ENCODE measurements at regions not wholly inside any gene's neighbourhood (a gene's known extent, or its start where the extent isn't known, plus 50 kb on each side); places are given as distances from the start of the nearest gene placed in this dataset.
"Not testable (repeated sequence)": the region's sequence is repeated elsewhere in the genome, so short reads cannot be mapped to it uniquely, and the experiment has no call there.

- TF ChIP-seq, protein P1, sequence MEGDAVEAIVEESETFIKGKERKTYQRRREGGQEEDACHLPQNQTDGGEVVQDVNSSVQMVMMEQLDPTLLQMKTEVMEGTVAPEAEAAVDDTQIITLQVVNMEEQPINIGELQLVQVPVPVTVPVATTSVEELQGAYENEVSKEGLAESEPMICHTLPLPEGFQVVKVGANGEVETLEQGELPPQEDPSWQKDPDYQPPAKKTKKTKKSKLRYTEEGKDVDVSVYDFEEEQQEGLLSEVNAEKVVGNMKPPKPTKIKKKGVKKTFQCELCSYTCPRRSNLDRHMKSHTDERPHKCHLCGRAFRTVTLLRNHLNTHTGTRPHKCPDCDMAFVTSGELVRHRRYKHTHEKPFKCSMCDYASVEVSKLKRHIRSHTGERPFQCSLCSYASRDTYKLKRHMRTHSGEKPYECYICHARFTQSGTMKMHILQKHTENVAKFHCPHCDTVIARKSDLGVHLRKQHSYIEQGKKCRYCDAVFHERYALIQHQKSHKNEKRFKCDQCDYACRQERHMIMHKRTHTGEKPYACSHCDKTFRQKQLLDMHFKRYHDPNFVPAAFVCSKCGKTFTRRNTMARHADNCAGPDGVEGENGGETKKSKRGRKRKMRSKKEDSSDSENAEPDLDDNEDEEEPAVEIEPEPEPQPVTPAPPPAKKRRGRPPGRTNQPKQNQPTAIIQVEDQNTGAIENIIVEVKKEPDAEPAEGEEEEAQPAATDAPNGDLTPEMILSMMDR (conservative IDR thresholded peaks at IDR 0.05; ENCODE audit: low read depth, low read length): not testable (repeated sequence)
- TF ChIP-seq EZH2 (IDR thresholded peaks at IDR 0.05; ENCODE audit: borderline replicate concordance, low read depth, low read length, poor library complexity, severe bottlenecking): not testable (repeated sequence)
These were observed 92.2 kb upstream of the ITGB1 start for GRCh38 chr10:33049963-33050920.
